DOHH2 (cell line): ENCODE measurements at regions not wholly inside any gene's neighbourhood (a gene's known extent, or its start where the extent isn't known, plus 50 kb on each side); places are given as distances from the start of the nearest gene placed in this dataset.

Experiments used
- EZH2phosphoT487 ChIP-seq: fragments of 200-600 bp; sonication (generic); IDR thresholded peaks from 2 replicates; pipeline ENCODE4 v1.6.1; 2017; ENCODE audit warnings: borderline replicate concordance, mild to moderate bottlenecking, antibody characterized with exemption, low read length, moderate library complexity, mixed read lengths
- TF ChIP-seq, protein P1 (sequence below): fragments of 200-600 bp; sonication (generic); IDR thresholded peaks from one replicate; pipeline ENCODE4 v1.5.1; 2014; ENCODE audit warnings: antibody characterized with exemption, mild to moderate bottlenecking, low read depth, low read length; ENCODE audit not compliant: poor library complexity, severe bottlenecking

DNA sequence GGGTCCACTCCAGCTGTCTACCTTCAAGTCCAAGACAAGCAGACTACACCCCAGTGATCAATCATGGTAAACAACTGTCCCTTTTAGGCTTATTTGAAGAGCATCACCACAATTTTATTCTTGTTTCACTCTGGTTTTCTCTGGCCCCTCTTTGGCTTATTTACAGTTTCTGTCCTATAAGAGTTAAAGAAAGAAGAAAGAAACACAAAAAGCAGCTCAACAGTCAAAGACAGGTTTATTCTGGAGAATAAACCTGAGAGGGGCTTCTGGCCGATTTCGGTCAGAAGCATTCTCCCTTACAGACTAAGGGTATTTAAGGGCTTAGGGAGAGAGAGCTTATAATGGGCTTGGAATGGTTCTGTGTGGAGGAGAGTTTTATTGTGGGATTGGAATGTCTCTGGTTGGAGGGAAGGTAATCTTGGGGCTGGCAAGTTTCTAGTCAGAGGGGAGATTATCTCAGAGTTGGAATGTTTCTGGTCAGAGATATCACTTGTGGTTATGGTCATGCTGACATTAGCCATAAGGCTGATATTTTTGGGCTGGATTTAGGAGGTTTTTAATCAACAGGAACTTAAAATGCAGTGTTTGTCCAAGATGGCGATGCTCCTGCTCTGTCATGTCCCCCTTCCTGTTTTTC, 161.0 kb downstream of the URB2 start:
- TF ChIP-seq, protein P1, sequence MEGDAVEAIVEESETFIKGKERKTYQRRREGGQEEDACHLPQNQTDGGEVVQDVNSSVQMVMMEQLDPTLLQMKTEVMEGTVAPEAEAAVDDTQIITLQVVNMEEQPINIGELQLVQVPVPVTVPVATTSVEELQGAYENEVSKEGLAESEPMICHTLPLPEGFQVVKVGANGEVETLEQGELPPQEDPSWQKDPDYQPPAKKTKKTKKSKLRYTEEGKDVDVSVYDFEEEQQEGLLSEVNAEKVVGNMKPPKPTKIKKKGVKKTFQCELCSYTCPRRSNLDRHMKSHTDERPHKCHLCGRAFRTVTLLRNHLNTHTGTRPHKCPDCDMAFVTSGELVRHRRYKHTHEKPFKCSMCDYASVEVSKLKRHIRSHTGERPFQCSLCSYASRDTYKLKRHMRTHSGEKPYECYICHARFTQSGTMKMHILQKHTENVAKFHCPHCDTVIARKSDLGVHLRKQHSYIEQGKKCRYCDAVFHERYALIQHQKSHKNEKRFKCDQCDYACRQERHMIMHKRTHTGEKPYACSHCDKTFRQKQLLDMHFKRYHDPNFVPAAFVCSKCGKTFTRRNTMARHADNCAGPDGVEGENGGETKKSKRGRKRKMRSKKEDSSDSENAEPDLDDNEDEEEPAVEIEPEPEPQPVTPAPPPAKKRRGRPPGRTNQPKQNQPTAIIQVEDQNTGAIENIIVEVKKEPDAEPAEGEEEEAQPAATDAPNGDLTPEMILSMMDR: no peak
- no peak for TF ChIP-seq EZH2phosphoT487
